HG03521 (cell line): ENCODE measurements at regions not wholly inside any gene's neighbourhood (a gene's known extent, or its start where the extent isn't known, plus 50 kb on each side); places are given as distances from the start of the nearest gene placed in this dataset.
"Not testable (repeated sequence)": the region's sequence is repeated elsewhere in the genome, so short reads cannot be mapped to it uniquely, and the experiment has no call there.

ENCODE experiments used
- ATAC-seq: cut with Tn5 transposase; IDR thresholded peaks from one replicate; pipeline ENCODE4 v1.9.1; 2021; ENCODE audit warnings: mild to moderate bottlenecking, moderate library complexity; ENCODE audit not compliant: unreplicated experiment

- not testable (repeated sequence) for ATAC-seq
Measured at GRCh38 chr11:96588793-96589192, 199.0 kb downstream of the JRKL start.

DNA sequence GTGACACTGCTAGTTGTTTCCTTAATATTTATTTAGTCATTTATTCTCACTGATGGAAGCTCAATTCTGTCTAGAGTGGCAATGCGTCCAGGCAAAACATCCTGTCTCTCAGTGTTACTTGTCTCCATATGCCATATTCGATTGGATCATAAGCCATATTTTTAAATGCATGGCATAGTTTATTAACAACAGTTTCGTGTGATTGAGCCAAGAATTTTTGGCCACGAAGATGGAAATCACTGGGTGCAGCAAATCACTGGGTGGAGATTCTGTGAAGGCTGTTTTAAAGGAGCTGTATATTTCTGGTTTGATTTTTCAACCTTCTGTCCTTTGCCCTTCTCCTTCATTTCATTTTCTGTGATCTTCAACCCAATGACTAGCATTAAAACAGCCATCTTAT, 205.2 kb downstream of the JRKL start:
- no peak for ATAC-seq

DNA sequence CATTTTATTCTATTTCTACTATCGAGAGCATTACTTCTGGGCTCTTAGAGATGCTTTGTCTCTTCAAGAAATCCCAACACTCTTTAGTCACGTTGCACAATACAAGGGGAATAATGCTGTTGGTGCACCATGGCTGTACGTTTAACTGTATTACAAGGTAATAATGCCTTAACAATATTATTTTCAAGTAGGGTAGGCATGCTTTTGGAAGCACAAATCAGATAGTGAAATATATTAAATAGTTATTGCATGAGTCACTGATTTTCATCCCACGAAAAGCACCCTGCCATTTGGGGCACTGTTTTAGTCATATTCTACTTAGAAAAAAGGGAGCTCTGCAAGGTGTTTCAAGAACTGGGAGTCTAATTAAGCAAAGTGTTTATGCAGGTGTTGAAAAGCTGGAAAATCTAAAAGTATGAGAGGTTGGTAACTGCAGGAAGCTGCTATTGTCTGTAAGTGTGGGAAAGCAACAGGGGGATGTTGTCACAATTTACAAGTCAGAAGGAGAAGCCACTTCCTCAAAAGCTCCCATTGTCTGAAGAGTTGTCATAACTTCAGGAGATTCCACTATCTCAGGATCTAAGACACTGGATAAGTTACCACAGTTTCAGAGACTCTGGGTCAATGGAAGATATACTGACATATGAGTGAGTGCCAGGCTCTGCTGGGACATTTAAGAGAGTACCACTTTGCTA, 218.2 kb downstream of the JRKL start:
- ATAC-seq = no peak

DNA sequence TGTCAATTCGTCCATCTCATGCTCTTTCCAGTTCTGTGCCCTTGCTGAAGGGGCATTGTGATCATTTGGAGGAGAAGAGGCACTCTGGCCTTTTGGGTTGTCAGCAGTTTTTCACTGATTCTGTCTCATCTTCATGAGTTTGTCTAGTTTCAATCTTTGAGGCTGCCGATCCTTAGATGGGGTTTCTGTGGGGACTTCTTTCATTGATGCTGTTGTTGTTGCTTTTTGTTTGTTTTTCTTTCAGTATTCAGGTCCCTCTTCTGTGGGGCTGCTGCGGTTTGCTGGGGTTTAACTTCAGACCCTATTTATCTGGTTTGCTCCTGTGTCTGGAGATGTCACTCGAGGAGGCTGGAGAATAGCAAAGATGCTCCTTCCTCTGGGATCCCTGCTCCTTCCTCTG, 224.3 kb downstream of the JRKL start:
- ATAC-seq = no peak

- ATAC-seq = no peak
Measured at GRCh38 chr11:96614846-96615245, 225.0 kb downstream of the JRKL start.

GRCh38 chr11:96620464-96621044, 230.7 kb downstream of the JRKL start:
- ATAC-seq = no peak

DNA sequence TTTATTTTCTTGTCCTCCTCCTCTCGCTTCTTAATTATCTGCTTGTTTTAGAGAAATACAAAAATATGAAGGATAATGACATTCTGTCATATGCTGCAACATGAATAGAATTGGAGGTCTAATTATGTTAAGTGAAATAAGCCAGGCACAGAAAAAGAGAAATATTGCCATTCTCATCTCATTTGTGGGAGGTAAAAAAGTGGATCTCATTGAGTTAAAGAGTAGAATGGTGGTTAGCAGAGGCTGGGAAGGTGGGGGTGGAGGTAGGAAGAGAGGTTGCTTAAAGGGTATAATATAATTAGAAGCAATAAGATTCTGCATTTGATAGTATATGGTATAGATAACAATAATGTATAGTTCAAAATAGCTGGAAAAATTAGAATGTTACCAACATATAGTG, 231.3 kb downstream of the JRKL start:
- ATAC-seq = no peak

- no peak for ATAC-seq
Measured at GRCh38 chr11:96622026-96622634, 232.3 kb downstream of the JRKL start.

DNA sequence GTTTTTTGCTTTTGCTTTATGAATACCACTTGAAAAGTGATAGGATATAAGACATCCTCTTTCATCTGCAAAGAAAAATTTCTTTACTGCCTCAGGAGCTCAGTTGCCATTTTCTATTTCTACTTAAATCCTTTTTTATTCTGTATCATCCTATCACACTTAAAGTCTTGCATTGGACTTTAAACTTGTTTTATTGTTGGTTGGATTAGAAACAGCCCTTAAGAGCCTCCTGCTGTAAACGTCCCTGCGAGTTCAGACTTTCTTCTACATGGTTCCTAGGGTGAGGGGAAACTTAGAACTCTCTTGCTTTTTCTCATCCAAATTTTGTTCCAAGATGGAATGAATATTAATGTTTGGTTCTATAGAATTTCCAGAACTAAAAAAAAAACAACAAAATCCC, 234.3 kb downstream of the JRKL start:
- ATAC-seq = no peak

DNA sequence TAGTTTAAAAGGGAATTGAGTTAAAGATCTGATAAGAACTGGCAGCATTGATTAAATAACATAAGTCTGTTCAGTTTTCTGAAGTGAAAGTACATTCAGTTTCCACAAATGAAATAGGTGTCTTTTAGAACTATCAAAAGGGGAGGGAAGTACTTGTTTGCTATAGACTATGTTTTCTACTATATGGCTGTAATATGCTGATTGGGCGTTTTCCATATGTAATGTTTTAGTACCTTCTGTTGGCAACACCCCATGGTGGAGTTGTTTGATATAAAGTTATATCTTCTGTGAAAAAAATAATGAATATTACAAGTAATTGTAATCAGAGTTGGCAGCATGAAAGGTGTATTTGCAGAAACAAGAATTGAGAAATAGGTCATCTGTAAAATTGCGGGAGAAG, 237.6 kb downstream of the JRKL start:
- ATAC-seq = no peak

GRCh38 chr11:96635655-96636054, 245.8 kb downstream of the JRKL start:
- ATAC-seq = no peak

DNA sequence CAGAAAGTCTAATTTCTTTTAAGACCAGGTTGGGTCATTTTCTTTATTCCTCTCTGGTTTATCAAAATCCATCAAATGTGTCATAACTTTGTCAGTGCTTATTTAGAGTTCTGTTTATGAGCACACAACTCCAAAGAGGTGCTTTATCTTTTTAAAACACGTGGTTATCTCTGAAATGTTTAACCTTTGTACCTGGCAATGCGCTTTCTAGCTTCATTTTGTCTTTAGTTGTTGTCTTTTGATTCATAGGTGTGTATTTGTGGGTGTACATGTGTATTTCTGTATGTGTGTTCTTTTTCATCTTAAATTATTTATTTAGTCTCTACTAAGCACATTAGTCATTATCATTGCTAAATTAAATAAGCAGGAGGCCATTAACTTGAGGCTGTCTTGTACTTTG, 251.4 kb downstream of the JRKL start:
- ATAC-seq = no peak

DNA sequence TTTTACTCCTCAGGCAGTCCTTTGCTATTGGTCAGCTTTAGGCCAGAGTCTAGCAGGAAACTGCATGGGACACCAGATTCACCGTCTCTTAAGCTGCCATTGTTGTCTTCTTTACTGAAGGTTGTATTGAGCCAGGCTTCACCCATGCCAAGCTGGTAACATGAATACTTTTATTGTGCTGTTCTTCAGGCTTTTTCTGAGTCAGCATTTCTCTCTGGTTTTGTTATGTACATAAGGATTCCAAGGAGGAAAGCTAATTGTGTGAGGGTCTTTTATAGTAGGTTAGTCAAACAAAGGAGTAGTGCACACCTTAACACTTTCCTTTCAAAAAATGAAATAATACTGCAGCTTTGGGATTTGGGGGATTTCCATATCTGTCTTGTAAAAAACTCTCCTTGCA, 252.8 kb downstream of the JRKL start:
- ATAC-seq = no peak

DNA sequence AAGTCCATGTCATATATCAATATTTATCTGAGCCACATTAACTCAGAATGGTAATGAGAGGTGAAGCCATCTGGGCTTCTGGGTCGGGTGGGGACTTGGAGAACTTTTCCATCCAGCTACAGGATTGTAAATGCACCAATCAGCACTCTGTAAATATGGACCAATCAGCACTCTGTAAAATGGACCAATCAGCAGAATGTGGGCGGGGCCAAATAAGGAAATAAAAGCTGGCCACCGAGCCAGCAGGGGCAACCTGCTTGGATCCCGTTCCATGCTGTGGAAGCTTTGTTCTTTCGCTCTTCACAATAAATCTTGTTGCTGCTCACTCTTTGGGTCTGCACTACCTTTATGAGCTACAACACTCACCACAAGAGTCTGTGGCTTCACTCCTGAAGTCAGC, 253.4 kb downstream of the JRKL start:
- ATAC-seq = no peak

DNA sequence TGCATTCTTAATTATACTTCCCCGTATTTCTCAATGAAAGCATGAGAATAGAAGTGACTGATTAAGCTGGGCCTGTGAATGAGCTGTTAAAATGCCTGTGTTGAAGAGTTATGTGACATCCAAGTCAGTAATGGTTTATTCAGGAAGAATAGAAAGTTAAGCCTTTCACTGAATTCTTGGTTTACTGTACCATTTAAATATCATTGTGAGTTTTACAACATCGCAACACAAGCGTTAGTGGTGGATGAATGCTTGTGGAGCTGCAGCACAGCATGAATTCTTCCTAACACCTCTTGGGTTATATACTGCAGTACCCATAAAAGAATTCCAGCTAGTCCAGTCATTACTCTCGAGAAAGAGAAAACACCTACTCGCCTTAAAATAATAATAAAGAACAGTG, 257.8 kb downstream of the JRKL start:
- ATAC-seq = no peak

GRCh38 chr11:96648991-96649390, 259.2 kb downstream of the JRKL start:
- ATAC-seq = no peak

- ATAC-seq = no peak
Measured at GRCh38 chr11:96652516-96652915, 262.7 kb downstream of the JRKL start.

DNA sequence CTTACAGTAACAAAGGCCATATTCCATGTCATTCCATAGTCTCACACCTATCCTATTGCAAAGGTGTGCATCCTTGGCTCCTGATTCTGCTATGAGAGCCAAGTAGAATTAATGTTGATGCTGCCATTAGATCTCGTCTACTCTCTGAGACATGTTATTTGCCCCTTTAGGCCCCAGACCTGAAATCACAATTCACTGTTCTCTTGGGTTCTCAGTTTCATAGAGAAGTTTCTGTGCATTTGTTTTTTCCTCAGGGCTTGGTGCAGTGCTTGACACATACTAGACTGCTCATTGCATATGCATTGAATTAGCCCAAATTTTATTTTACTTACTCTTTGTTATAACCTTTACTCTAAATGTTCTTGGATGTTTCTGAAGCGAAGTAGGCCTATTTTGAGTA, 265.7 kb downstream of the JRKL start:
- no peak for ATAC-seq

DNA sequence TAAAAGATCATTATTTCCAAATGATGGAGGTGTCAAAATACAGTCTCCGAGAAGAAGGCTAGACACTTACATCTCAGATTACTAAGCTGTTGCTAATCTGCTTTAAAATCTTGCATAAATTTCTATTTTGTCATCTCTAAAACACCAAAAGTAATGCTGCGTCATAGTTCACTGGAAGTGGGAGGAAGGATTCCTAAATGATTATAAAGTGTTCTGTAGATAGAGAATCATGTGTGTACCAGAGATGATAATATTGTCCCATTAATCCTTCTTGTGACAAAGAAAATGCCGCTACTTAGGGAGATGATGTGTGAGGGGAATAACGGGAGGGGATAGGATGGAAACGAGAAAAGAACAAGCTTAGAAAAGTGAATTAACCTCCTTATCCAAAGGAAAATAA, 268.6 kb downstream of the JRKL start:
- no peak for ATAC-seq

- no peak for ATAC-seq
Measured at GRCh38 chr11:96664110-96664509, 274.3 kb downstream of the JRKL start.

DNA sequence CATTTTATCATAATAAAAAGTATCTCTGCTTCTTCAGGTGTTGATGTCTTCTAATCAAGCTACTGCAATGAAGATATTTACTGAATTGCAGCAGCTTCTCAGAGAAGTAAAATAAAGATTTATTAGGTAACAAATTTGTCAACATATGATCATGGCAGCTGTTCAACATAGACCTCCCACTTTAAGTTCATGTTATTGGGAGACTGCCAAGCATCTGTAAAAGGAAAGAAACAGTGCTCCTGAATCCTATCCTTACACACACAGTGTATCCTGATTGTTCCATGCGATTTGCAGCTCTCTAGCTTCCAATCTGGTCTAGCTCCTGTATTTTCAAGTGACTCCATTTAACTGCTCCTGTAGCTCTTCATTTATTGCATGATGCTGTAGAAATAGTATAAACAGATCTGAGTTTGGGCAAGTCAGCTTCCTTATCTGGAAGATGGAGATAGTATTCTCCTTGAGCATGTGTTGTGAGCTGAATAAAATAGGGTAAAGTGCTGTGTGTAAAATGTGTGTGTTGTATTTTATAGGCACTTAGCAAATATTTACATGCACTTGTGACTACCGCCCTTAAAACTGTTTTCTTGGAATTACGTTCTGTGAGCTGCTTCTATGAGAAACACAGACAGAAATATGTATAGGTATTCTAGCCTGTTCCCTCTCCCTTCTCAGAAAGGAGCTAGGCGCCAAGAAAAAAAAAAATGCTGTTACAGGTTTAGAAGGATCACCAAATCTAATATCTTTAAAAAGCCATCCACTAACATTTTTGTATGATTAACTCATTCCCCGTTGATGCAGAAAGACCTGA, 290.6 kb downstream of the JRKL start:
- no peak for ATAC-seq
